MG63 (cell line): ENCODE measurements at regions not wholly inside any gene's neighbourhood (a gene's known extent, or its start where the extent isn't known, plus 50 kb on each side); places are given as distances from the start of the nearest gene placed in this dataset.

ENCODE experiments used
- DNase-seq: peaks from one replicate; pipeline ENCODE4 v3.0.0-alpha.2; 2020
- H3K27me3 ChIP-seq: fragments of 250-450 bp; sonication (Bioruptor Pico); 2 replicates; pipeline ENCODE4 v1.5.1; 2020; ENCODE audit warnings: mild to moderate bottlenecking, moderate library complexity
- H3K36me3 ChIP-seq: fragments of 250-450 bp; sonication (Bioruptor Pico); 2 replicates; pipeline ENCODE4 v1.5.1; 2020; ENCODE audit warnings: mild to moderate bottlenecking, moderate library complexity
- H3K4me3 ChIP-seq: fragments of 250-450 bp; sonication (Bioruptor Pico); 2 replicates; pipeline ENCODE4 v1.5.1; 2020; ENCODE audit warnings: mild to moderate bottlenecking, moderate library complexity
- H3K9me3 ChIP-seq: fragments of 250-450 bp; sonication (Bioruptor Pico); 2 replicates; pipeline ENCODE4 v1.5.1; 2020; ENCODE audit warnings: mild to moderate bottlenecking, moderate library complexity

DNA sequence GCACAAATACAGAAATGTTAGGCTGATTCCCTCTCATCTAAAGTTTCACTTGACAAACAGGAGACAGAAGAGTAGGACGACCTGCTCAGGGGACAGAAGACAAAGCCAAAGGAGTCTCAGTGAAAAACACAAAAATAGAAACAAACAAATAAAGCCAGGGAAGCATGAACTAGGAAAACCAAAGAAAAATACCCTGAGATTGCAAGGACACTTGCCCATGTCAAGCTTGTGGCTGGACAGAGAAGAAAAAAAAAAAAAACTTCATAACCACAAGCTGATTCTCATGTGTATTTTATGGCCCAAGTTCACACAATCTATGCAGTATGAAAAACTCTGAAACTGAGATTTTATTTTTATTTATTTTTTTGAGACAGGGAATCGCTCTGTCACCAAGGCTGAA lies 85.6 kb upstream of the BEND6 start:
- Histone ChIP-seq H3K4me3 (no peak overlapping the region), H3K27me3 (no peaks in the 10 kb centered on the region), H3K36me3 (no peaks in the 10 kb centered on the region), H3K9me3 (no peaks in the 10 kb centered on the region)
- no peak for DNase-seq

DNA sequence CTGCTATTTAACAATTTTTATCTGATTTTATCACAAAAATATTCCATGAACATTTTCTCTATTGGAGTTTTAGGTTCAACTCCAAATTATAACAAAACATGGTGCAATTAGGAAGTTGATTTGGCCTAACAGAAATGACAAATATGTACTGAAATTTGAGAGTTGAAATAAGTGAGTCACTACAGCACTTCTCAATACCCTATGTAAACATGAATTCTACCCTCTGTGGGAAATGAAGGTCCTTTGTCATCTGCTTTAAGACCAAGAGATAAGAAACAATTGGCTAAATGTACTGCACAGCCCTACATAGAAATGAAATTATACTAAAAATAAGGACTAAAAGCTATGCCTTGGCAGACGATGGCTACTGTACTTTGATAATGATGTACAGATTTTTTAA lies 86.2 kb upstream of the BEND6 start:
- Histone ChIP-seq H3K27me3 (no peaks in the 10 kb centered on the region), H3K9me3 (no peaks in the 10 kb centered on the region), H3K4me3 (no peak overlapping the region), H3K36me3 (no peaks in the 10 kb centered on the region)
- no peak for DNase-seq

DNA sequence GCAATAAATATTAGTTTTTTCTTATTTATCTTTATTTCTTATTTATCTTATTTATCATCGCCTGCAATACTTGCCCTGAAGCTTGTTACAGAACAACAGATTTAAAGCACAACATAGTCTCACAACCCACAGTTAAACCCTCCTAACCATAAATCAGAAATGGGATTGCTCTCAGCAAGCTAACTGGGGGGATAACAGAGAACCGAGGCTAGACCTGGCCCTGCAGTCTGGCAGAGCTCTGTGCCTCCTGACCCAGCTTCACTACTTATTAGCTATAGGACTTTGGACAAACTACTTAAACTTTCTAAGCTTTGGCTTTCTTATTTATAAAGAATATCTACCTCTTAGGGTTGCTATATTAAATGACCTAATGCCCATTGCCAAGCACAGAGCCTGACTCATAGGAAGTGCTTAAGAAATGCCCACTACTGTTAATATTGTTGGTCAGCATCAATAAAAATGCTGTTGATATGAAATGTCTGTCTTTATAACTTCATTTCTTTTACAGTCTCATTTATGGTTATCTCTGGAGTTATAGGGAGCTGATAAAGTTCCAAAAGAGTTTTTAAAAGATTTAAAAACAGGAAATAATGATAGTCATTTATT lies 87.9 kb upstream of the BEND6 start:
- Histone ChIP-seq H3K27me3 (no peaks in the 10 kb centered on the region), H3K36me3 (no peaks in the 10 kb centered on the region), H3K9me3 (no peaks in the 10 kb centered on the region), H3K4me3 (no peak overlapping the region)
- DNase-seq, result peak; percentile 46

DNA sequence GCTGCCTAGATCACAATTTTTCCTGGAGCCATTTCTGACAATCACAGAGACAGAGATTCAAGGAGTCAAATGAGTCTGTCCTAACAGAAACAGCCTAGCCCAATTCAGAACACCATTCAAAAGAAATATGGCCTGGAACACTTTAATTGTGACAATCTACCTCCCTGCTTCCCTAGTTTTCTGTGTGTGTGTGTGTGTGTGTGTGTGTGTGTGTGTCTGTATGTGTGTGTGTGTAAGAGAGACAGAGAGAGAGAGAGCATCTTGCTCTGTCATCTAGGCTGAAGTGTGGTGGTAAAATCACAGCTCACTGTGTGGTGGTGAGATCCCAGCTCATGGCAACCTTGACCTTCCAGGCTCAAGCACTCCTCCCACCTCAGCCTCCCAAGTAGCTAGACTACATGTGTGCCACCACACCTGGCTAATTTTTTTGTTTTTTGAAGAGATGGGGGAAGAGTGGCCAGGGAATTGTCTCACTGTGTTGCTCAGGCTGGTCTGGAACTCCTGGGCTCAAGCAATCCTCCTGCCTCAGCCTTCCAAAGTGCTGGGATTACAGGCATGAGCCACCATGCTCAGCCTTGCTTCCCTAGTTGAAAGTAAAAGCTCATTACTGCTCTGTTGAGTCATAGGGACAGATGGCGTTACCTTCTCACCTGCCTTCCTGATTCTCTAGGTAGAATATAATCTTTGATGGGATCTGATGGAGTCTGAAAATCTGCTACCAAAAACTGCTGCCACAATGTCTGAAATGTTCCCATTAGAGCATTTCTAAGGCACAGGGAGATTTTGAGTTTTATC lies 89.6 kb upstream of the BEND6 start:
- H3K9me3 ChIP-seq, result no peaks in the 10 kb centered on the region
- no peak overlapping the region for H3K4me3 ChIP-seq
- H3K36me3 ChIP-seq, result no peaks in the 10 kb centered on the region
- no peaks in the 10 kb centered on the region for H3K27me3 ChIP-seq
- DNase-seq, result no peak

DNA sequence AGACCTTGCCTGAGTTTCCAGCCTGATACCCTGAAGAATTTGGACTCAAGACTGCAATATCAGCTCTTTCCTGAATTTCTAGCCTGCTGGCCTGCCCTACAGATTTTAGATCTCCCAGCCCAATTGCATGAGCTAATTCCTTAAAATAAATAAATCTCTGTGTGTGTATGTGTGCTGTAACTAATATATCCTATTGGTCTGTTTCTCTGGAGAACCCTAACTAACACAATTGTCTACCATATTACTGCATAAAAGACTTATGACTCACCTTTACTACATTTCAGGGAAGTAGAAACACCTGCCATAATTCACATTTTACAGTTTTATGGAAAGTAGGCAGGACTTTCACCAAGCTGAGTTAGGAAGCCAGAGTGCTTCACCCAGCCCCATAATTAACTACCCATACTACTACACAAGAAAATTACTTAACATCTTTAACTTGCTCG lies 90.7 kb upstream of the BEND6 start:
- Histone ChIP-seq H3K9me3 (no peaks in the 10 kb centered on the region), H3K27me3 (no peaks in the 10 kb centered on the region), H3K4me3 (no peak overlapping the region), H3K36me3 (no peaks in the 10 kb centered on the region)
- peak; percentile 18 for DNase-seq

DNA sequence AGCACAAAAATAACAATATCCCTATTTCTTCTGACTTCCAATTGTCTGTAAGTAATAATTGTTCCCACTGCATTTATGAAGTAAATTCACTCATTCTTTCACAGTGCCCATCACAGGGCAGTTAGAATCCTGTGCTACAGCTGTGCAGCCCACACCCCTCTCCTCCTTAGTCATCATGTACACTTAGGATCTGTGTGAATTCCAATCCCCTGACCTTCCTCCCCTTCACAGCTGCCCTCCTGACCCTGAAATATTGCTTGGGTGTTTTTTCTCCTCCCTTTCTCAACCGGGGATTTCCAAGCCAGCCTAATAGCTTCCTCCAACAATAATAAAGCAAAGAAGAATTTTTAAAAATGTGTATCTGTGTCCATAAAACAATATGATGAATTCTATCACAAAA lies 91.5 kb upstream of the BEND6 start:
- Histone ChIP-seq H3K9me3 (no peaks in the 10 kb centered on the region), H3K36me3 (no peaks in the 10 kb centered on the region), H3K4me3 (no peak overlapping the region), H3K27me3 (no peaks in the 10 kb centered on the region)
- DNase-seq, result peak; percentile 67

DNA sequence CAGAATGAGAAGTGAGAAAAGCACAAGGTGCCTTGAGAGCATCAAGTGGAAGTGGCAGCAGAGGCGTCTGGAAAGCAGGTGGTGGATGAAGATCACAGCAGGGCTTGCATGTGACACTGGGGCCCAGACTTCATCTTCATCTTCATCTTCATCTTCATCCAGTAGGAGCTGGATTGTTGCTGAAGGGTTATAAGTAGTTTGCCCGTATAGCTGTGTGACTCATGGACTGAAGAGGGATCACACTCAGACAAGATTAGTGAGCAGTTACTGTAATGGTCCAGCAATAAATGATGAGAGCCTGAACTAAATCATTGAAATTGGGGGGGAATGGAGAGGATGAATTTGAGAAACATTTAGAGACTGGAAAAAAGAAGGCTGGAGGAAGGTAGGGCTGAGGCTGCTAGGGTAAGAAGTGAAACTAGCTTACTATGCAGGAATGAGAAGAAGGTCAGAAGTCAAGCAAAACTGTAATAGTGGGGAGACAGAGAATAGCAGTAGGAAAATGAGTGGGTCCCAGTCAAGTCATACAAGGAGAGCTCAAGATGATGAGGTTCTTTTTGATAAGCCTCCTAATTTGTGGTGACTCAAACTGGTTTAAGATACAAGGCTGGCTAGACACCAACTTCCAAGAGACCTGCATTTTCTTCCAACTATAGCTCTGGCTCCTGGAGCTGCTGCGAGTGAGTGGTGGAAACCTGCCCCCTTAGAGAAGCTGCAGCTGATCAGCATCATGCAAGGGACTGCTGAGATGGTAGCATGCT lies 92.3 kb upstream of the BEND6 start:
- Histone ChIP-seq H3K27me3 (no peaks in the 10 kb centered on the region), H3K4me3 (no peak overlapping the region), H3K9me3 (no peaks in the 10 kb centered on the region), H3K36me3 (no peaks in the 10 kb centered on the region)
- DNase-seq, result no peak

DNA sequence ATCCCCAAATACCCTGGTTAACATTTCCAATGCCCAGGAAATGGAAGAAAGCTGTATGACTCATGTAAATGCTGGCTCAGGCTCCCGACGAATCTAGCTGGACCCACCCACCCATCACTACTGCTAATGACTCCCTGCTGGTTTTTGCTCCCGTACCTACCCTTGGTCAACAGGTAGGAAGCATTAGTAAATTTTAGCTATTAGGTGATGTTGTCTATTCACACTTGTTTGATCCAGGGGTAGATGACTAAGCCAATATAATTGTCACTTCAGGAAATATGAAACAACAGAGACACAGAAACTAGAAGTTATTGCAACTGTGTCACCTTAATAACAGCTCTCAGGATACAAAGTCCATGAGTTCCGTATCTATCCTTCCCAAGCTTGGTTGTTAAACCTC lies 94.4 kb upstream of the BEND6 start:
- Histone ChIP-seq H3K9me3 (no peaks in the 10 kb centered on the region), H3K4me3 (no peak overlapping the region), H3K27me3 (no peaks in the 10 kb centered on the region), H3K36me3 (no peaks in the 10 kb centered on the region)
- DNase-seq, result peak; percentile 38

DNA sequence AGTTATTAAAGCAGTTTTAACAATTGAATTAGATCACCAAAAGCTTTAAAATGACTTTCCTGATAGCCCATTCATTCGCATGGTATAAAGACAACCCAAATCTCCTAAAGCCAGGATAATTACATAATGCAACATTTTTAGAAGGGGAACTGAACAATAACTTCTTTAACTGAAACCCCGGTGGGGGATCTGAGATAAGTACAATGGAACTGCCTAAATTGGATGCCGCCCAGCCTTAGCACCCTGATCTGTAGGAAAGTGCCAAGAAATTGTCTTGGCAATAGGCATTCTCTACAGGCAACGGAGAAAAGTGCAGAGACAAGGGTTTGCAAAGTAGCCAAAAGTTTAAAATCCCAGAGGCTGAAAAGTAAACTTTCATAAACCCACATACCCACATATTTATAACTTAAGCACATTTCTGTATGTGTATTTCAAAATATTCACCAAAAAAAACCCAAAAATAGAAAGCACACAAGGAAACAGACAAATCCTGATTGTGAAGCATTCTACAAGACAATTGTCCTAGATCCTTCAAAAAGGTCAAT lies 98.8 kb upstream of the BEND6 start:
- H3K4me3 ChIP-seq, result no peak overlapping the region
- DNase-seq, result peak; percentile 72

DNA sequence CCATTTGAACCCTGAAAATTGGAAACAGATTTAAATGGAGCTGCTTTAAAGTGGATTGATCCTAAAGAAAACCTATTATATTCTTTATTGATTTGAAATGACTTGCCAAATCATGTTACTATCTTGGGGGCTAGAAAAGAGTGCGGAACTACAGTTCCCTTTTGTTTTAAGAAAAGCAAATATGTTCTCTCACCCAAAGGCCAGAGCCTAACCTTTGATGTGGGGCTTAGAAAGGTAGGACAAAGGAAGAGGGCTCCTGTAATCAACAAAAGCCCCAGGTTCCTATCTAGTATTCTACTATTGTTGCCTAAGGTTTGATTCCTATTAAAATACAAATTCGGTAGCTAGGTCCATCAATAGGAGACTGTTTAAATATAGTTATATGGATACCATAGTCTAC lies 100.8 kb upstream of the BEND6 start:
- no peaks in the 10 kb centered on the region for H3K27me3 ChIP-seq
- no peak overlapping the region for H3K4me3 ChIP-seq
- no peaks in the 10 kb centered on the region for H3K36me3 ChIP-seq
- no peaks in the 10 kb centered on the region for H3K9me3 ChIP-seq
- DNase-seq, result no peak

More for the DNA sequence above, 98.8 kb upstream of the BEND6 start:
- H3K36me3 ChIP-seq, result no peaks in the 10 kb centered on the region
- no peaks in the 10 kb centered on the region for H3K27me3 ChIP-seq
- no peaks in the 10 kb centered on the region for H3K9me3 ChIP-seq

DNA sequence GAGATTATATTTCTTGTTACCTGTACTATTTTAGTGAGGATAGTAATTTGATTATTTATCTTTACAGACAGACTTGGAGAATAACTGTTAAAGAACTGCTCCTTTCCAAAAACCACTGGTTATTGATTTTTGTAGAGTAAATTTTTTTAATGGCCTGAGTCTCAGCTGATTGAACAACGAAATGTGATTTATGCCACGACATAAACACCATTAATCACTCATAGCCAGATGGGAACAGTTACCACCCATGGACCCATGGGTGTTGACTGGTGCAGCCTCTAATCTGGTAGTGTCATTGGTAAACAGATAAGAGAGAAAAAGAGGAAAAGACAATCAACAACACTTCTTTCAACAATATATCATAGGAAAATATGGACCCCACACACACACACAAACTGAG lies 101.4 kb upstream of the BEND6 start:
- H3K27me3 ChIP-seq, result no peaks in the 10 kb centered on the region
- DNase-seq, result no peak
- no peaks in the 10 kb centered on the region for H3K9me3 ChIP-seq
- no peak overlapping the region for H3K4me3 ChIP-seq
- no peaks in the 10 kb centered on the region for H3K36me3 ChIP-seq

DNA sequence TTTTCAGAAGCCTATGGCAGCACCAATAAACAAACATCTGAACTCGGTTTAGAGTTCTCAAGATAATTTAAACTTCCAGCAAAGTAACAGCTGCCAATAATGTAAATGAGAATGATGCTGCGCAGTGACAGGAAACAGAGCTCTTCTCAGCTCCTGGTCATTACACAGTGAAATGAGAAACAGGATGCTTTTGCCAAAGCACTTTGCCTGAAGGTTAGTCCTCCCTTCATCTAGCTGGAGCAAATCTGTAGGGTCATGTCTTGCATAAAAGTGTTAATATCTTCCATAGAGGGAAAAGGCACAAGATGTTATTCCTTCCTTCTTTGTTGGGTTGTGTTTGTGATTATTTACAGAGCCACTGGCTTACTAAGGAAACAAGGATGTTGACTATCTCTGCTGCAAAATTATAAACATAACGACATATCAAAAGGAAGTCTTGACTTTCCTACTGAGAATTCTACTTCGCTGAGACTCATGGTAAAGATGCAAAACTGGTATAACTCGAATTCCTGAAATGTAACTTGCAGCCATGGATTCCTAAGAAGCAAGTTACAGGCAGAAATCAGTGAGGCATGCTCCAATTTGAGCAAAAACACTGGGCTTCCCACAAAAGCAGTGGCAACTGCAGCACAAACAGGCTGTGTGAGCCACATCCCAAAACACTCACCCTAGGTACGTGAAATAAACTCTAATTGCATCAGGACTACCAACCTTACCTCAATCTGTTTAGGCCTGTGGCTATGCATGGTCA lies 102.5 kb upstream of the BEND6 start:
- Histone ChIP-seq H3K36me3 (no peaks in the 10 kb centered on the region), H3K27me3 (no peaks in the 10 kb centered on the region), H3K9me3 (no peaks in the 10 kb centered on the region), H3K4me3 (no peak overlapping the region)
- no peak for DNase-seq

DNA sequence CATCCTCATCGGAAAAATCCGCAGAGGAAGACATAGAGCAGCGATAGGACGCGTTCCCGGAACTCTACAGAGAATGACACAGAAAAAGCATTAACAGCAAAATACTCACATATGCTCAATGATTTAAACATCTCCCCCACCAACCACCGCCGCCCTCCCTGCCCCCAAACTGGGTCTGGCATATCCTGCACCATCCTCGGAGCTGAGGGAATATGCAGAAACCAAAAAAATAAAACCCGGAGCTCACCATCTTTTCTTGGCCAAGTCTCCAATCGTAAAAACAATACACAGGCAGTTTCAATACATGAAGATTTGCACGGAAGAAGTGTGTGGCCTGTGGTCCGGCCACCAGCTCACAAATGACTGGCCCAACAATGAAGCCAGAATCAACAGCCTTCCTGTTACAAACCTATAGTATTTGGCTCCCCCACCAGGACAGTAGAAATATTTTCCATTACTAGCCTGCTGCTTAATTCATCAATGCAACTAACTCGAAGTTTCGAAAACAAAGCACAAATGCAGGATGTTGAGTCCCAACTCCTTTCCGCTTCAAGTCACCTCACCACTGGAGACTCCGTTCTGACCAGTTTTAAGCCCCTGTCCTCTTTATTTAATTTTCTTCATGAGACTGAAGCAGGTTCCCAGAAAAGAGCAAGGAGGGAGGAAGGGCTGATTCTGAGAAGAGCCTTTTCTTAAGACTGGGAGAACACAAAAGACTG lies 103.2 kb upstream of the BEND6 start:
- DNase-seq, result peak; percentile 26
- Histone ChIP-seq H3K9me3 (no peaks in the 10 kb centered on the region), H3K4me3 (no peak overlapping the region), H3K27me3 (no peaks in the 10 kb centered on the region), H3K36me3 (no peaks in the 10 kb centered on the region)

DNA sequence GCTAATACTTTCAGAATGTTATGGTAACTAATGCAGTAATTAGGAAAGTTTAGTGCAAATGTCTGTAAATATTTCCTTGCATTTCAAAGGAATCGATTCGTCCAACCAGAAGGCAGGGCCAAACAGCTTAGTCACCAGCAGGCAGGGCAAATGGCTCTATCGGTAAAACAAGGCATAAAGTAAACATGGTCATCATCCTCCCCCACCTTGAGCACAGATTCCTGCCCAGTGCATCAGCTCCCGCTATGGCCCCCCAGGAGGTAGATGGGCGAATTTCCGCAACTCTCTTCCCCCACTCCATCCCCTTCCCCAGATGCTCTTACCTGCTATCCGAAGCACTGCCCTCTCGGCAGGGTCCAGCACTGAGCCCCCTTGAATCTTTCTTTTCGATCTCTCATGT lies 103.8 kb upstream of the BEND6 start:
- no peak overlapping the region for H3K4me3 ChIP-seq
- H3K27me3 ChIP-seq, result no peaks in the 10 kb centered on the region
- DNase-seq, result no peak
- no peaks in the 10 kb centered on the region for H3K9me3 ChIP-seq
- no peaks in the 10 kb centered on the region for H3K36me3 ChIP-seq

DNA sequence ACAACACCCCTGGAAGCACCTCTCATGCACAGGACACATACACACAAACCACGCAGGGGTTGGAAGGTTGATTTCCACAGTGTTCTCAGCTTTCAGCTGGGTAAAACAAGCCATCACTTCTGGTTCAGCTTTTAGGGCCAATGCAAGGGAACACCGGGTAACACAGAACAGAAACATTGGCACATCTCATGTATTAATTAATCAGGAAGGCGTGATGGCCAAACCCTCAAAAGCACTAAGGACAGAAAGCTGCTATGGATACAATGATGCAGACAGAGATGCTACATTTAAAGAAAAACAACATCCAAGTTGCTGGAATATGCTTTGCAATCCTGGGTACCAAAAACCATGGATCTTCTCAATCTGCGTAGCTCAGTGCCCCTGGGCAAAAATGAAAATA lies 104.3 kb upstream of the BEND6 start:
- DNase-seq, result no peak

DNA sequence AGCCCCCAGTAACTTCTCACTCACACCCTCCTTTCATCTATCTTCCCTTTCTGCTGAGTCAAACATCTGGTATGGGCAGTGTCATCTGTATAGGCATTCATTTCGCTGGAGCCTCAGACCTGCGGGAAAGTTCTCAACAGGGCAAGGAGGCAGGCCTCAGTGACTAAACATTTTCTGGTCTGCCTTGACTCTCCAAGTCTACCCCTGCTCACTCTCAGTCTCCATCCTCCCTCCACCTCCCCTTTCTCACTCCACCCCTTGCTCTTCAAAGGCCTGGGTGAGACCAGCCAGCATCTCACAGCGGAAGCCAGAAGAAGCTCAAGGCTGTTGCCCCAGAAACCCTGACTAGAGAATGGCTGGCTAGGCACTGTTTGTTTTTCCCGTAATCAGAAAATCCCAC lies 105.0 kb upstream of the BEND6 start:
- Histone ChIP-seq H3K36me3 (no peaks in the 10 kb centered on the region), H3K9me3 (no peaks in the 10 kb centered on the region), H3K27me3 (no peaks in the 10 kb centered on the region), H3K4me3 (no peak overlapping the region)
- DNase-seq, result no peak

More for the DNA sequence above, 104.3 kb upstream of the BEND6 start:
- Histone ChIP-seq H3K27me3 (no peaks in the 10 kb centered on the region), H3K9me3 (no peaks in the 10 kb centered on the region), H3K4me3 (no peak overlapping the region), H3K36me3 (no peaks in the 10 kb centered on the region)
